GM12891 (cell line): ENCODE measurements at regions not wholly inside any gene's neighbourhood (a gene's known extent, or its start where the extent isn't known, plus 50 kb on each side); places are given as distances from the start of the nearest gene placed in this dataset.

Source experiments
- PAX5 ChIP-seq: IDR thresholded peaks from 2 replicates; pipeline ENCODE4 v1.6.1; 2011; ENCODE audit warnings: low read length, moderate library complexity, mild to moderate bottlenecking; ENCODE audit not compliant: insufficient read depth, severe bottlenecking
- POLR2A ChIP-seq: IDR thresholded peaks from 2 replicates; pipeline ENCODE4 v1.6.1; 2011; ENCODE audit warnings: low read depth, low read length, control low read depth
- POLR2AphosphoS5 ChIP-seq: IDR thresholded peaks from 2 replicates; pipeline ENCODE4 v1.6.1; 2011; ENCODE audit warnings: low read depth, low read length, control low read depth
- POU2F2 ChIP-seq: IDR thresholded peaks from 2 replicates; pipeline ENCODE4 v1.6.1; 2011; ENCODE audit warnings: low read depth, mild to moderate bottlenecking, control low read depth, low read length, moderate library complexity
- SPI1 ChIP-seq: IDR thresholded peaks from 2 replicates; pipeline ENCODE4 v1.6.1; 2011; ENCODE audit warnings: low read depth, low read length, control low read depth
- TAF1 ChIP-seq: IDR thresholded peaks from 2 replicates; pipeline ENCODE4 v1.6.1; 2011; ENCODE audit warnings: low read depth, low read length, control low read depth

- TF ChIP-seq POLR2AphosphoS5 (no peak), TAF1 (no peak), POLR2A (no peak), PAX5 (no peak), POU2F2 (no peak), SPI1 (no peak)
These were observed 284.2 kb upstream of the TMTC4 start for GRCh38 chr13:100958831-100959230.
